K562 (cell line): ENCODE measurements at regions not wholly inside any gene's neighbourhood (a gene's known extent, or its start where the extent isn't known, plus 50 kb on each side); places are given as distances from the start of the nearest gene placed in this dataset.

ENCODE experiments used
- ARID1B ChIP-seq: fragments of 450-650 bp; IDR thresholded peaks from 2 replicates; pipeline ENCODE4 v1.6.1; 2016; ENCODE audit warnings: antibody characterized with exemption, mild to moderate bottlenecking, inconsistent platforms
- BACH1 ChIP-seq: fragments of 200-800 bp; sonication (Bioruptor generic); IDR thresholded peaks from 2 replicates; pipeline ENCODE4 v1.6.1; 2016; ENCODE audit warnings: missing genetic modification characterization, missing compliant biosample characterization
- ESRRA ChIP-seq: fragments of 450-650 bp; IDR thresholded peaks from 2 replicates; pipeline ENCODE4 v1.6.1; 2014; ENCODE audit warnings: low read depth, mild to moderate bottlenecking, moderate library complexity, borderline replicate concordance
- GABPA ChIP-seq: fragments of 200-800 bp; sonication (Bioruptor generic); conservative IDR thresholded peaks from 2 replicates; pipeline ENCODE4 v1.6.1; 2016; ENCODE audit warnings: low read depth, missing genetic modification characterization, missing compliant biosample characterization
- L3MBTL2 ChIP-seq: fragments of 450-650 bp; IDR thresholded peaks from 2 replicates; pipeline ENCODE4 v1.6.1; 2016; ENCODE audit warnings: mild to moderate bottlenecking, moderate library complexity
- NR2C2 ChIP-seq, 2 experiments: fragments of 200-800 bp in 1 of 2; sonication (Bioruptor generic) in 1 of 2; sonication (generic) in 1 of 2; formaldehyde crosslinking in 1 of 2; IDR thresholded peaks; 2 replicates each; pipeline versions ENCODE4 v1.6.1 to v1.8.0; 2016 to 2022; ENCODE audit warnings: mild to moderate bottlenecking in 1 of 2, missing compliant biosample characterization in 1 of 2, missing genetic modification characterization in 1 of 2, missing genetic modification reagents in 1 of 2
- RBM22 ChIP-seq: fragments of 200-400 bp; formaldehyde crosslinking; IDR thresholded peaks from 2 replicates; pipeline ENCODE4 v1.6.1; 2018; ENCODE audit warnings: low read length, low read depth; ENCODE audit not compliant: poor library complexity, severe bottlenecking
- RBM25 ChIP-seq: fragments of 200-400 bp; formaldehyde crosslinking; IDR thresholded peaks from 2 replicates; pipeline ENCODE4 v1.6.1; 2018; ENCODE audit warnings: low read length, low read depth, moderate library complexity; ENCODE audit not compliant: severe bottlenecking
- SMAD4 ChIP-seq: fragments of 250-450 bp; sonication (Bioruptor Pico); conservative IDR thresholded peaks from 2 replicates; pipeline ENCODE4 v1.8.0; 2021; ENCODE audit warnings: inconsistent platforms, mild to moderate bottlenecking, moderate library complexity
- SOX6 ChIP-seq: fragments of 450-650 bp; IDR thresholded peaks from 2 replicates; pipeline ENCODE4 v1.6.1; 2014; ENCODE audit warnings: mild to moderate bottlenecking
- STAG1 ChIP-seq: sonication (generic); formaldehyde crosslinking; IDR thresholded peaks from 2 replicates; pipeline ENCODE4 v1.5.0; 2020; ENCODE audit warnings: missing genetic modification reagents, borderline replicate concordance
- STAT5A ChIP-seq: IDR thresholded peaks from 2 replicates; pipeline ENCODE4 v1.6.1; 2012; ENCODE audit warnings: low read length, inconsistent platforms, borderline replicate concordance
- SUPT5H ChIP-seq: fragments of 450-650 bp; IDR thresholded peaks from 2 replicates; pipeline ENCODE4 v1.6.1; 2016
- TEAD4 ChIP-seq, 2 experiments: sonication (generic) in 1 of 2; formaldehyde crosslinking in 1 of 2; IDR thresholded peaks; 2 replicates each; pipeline versions ENCODE4 v1.6.1 to v1.8.0; 2012 to 2022; ENCODE audit warnings: borderline replicate concordance in 1 of 2, inconsistent platforms in 1 of 2, low read length in 1 of 2, mild to moderate bottlenecking in 1 of 2, missing genetic modification reagents in 1 of 2
- ZNF511 ChIP-seq: sonication (generic); formaldehyde crosslinking; IDR thresholded peaks from 2 replicates; pipeline ENCODE4 v1.8.0; 2022; ENCODE audit warnings: mild to moderate bottlenecking, missing genetic modification reagents
- ZNF586 ChIP-seq: fragments of 450-650 bp; formaldehyde crosslinking; conservative IDR thresholded peaks from 2 replicates; pipeline ENCODE4 v1.4.0; 2020; ENCODE audit warnings: mild to moderate bottlenecking, moderate library complexity
- TF ChIP-seq, protein P1 (sequence below): fragments of 250-450 bp; sonication (Bioruptor Pico); IDR thresholded peaks from 2 replicates; pipeline ENCODE4 v1.5.0; 2022; ENCODE audit warnings: mild to moderate bottlenecking

- TF ChIP-seq TEAD4 (IDR thresholded peaks at IDR 0.05; ENCODE audit: low read length) (peak; percentile 41; the same call in 1 of the 2 replicates), TEAD4 (CRISPR knock-in tag; IDR thresholded peaks at IDR 0.05; ENCODE audit: borderline replicate concordance) (no peak), SMAD4 (CRISPR knock-in tag) (no peak), NR2C2 (CRISPR knock-in tag; IDR thresholded peaks at IDR 0.05) (no peak), NR2C2 (tag; IDR thresholded peaks at IDR 0.05) (0 out of 2 replicates have a peak, but pooled peaks have one; percentile 18), ESRRA (peak; percentile 21; the same call in 1 of the 2 replicates), GABPA (tag) (0 out of 2 replicates have a peak, but pooled peaks have one; percentile 31), RBM25 (no peak), BACH1 (tag) (no peak), ARID1B (0 out of 2 replicates have a peak, but pooled peaks have one; percentile 15), STAT5A (no peak), SUPT5H (no peak), L3MBTL2 (peak; percentile 91), RBM22 (no peak), ZNF511 (no peak), STAG1 (CRISPR knock-in tag) (no peak), SOX6 (peak; percentile 41; the same call in 1 of the 2 replicates), ZNF586 (CRISPR knock-in tag) (no peak)
- TF ChIP-seq, protein P1, sequence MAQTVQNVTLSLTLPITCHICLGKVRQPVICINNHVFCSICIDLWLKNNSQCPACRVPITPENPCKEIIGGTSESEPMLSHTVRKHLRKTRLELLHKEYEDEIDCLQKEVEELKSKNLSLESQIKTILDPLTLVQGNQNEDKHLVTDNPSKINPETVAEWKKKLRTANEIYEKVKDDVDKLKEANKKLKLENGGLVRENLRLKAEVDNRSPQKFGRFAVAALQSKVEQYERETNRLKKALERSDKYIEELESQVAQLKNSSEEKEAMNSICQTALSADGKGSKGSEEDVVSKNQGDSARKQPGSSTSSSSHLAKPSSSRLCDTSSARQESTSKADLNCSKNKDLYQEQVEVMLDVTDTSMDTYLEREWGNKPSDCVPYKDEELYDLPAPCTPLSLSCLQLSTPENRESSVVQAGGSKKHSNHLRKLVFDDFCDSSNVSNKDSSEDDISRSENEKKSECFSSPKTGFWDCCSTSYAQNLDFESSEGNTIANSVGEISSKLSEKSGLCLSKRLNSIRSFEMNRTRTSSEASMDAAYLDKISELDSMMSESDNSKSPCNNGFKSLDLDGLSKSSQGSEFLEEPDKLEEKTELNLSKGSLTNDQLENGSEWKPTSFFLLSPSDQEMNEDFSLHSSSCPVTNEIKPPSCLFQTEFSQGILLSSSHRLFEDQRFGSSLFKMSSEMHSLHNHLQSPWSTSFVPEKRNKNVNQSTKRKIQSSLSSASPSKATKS (CRISPR knock-in tag): no peak
Measured at GRCh38 chr1:5688081-5689077, 303.8 kb downstream of the NPHP4 start (continued).
